ENCODE measurements at regions not wholly inside any gene's neighbourhood (a gene's known extent, or its start where the extent isn't known, plus 50 kb on each side); places are given as distances from the start of the nearest gene placed in this dataset.

DNA sequence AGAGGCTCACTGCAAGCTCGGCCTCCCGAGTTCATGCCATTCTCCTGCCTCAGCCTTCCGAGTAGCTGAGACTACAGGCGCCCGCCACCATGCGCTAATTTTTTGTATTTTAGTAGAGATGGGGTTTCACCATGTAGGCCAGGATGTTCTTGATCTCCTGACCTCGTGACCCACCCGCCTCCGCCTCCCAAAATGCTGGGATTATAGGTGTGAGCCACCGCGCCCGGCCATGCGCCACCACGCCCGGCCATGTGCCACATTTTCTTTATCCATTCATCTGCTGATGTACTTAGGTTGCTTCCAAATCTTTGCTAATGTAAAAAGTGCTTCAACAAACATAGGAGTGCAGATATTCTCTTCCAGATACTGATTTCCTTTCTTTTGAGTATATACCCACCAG lies 408.6 kb downstream of the CAAP1 start:
- no peak for DNase-seq

DNA sequence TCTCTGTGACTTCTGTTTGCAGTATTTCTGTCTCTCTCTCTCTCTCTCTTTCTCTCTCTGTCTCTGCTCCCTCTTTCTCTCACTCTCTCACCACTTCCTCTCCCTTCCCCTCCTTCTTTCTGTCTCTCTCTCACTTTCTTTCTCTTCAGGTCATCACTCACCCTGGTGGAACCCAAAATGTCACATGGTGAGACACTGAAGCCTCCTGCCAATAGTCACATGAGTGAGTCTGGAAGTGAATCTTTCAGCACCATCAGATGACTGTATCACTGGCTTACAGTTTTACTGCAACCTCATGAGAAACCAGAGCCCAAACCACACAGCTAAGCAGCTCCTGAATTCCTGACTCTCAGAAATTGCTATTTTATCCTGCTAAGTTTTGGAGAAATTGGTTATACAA lies 414.6 kb downstream of the CAAP1 start:
- DNase-seq: no peak

DNA sequence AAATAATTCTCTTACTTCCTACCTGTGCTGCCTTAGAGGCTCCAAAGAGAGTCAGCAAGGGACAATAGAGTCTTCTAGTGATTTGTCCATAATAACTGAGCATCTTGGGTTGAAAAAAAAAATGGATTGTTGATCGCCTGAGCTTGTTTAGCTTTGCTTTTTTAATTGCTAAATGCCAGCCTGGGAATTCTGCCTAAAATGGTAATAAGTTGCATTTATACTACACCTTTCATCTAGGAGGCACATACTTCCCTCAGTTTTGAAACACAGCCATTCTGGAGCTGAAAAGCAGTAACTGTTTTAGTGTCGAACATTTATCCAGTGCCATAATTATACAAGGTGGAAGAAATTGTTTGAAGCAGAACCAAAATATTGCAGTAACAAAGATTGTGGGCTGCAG lies 421.3 kb downstream of the CAAP1 start:
- no peak for DNase-seq

GRCh38 chr9:26470284-26470683 lies 422.3 kb downstream of the CAAP1 start:
- no peak for DNase-seq

DNA sequence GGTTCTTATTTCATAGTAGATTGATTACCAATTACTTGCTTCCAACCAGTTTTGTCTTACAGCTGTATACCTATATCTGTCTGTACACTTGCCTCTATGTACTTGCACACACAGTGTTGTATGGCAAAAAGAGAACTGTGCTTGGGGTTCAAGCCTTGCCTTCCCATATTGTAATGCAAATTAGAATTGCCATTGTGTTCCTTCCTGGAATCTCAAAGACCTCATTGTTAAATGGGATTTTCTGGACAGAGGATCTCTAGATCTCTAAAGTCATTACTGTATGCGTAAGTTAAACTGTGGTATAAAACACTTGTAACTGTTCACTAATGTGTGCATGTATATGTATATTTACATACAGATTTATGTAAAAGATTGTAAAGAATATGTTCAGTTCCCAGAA lies 428.8 kb downstream of the CAAP1 start:
- DNase-seq: no peak

DNA sequence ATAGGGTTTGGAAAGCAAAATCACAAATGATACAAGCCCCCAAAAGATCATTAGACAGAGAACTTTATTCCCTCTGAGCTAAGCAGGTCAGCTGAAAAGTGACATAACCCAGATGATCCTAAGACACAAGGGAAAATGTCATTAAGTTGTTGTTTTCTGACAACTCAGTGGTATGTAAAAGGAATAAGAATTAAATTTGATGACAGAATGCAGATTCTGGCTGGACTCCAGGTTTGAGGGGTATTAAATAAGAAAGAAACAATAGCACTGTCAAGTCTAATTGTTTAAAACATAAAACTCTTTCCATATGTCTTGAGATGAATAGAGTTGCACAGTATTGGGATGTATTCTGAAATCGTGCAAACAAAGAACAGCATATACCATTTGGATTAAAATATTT lies 429.9 kb downstream of the CAAP1 start:
- DNase-seq: no peak

GRCh38 chr9:26462213-26462612 lies 430.4 kb downstream of the CAAP1 start:
- DNase-seq: peak; percentile 26

- no peak for DNase-seq
Observed at GRCh38 chr9:26460624-26461023, 432.0 kb downstream of the CAAP1 start.

DNA sequence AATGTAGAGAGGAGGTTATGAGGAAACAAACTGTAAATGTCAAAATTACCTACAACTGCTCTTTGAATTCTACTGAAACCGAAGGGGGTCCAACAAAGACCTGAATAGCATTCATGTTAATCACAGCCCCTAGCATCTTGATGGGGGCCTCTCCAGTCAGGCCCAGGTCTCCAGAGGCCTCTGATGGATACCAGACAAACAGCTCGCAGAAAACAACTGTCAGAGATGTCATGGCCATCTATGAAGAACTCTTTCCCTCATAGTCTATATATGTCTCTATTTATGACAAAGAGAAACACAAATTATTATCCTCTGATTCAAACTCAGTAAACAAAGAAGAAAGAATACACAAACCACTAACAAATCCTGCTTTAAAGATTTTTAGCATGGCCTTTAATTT lies 432.6 kb downstream of the CAAP1 start:
- no peak for DNase-seq

DNA sequence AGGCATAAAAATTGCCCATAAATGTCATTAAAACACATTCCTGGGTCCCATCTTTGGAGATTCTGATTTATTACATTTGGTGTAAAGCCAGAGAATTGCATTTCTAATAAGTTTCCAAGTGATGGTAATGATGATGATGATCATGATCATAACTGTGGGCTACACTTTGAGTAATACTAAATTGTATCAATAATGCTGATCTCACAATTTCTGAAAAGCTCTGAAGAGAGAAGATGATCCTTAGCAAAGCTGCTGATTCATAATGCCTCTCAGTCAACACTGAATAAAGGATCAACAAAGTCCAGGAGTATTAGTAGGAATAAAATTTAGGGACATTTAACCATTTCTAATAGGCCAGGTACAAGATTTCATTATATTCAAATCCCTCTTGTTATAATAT lies 434.5 kb downstream of the CAAP1 start:
- no peak for DNase-seq

DNA sequence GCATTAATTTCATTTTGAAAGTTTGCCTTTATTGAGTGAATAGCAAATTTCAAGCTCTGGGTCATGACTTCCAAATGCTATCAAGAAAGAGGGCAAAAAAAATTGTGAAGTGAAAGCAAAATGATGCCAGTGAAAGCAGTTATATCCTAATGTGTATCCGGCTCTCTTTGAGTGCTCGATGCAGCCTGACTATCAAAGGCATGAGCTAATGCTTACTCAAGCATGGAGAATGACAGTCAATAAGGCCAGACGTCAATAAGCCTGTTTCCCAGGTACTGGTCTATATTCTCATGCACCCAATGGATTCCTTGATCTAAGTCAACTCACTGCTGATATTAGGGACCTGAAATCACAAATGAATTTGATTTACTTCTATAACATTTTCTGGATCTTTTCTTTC lies 435.5 kb downstream of the CAAP1 start:
- DNase-seq: peak; percentile 83

- no peak for DNase-seq
Observed at GRCh38 chr9:26439061-26439624, 453.5 kb downstream of the CAAP1 start.

DNA sequence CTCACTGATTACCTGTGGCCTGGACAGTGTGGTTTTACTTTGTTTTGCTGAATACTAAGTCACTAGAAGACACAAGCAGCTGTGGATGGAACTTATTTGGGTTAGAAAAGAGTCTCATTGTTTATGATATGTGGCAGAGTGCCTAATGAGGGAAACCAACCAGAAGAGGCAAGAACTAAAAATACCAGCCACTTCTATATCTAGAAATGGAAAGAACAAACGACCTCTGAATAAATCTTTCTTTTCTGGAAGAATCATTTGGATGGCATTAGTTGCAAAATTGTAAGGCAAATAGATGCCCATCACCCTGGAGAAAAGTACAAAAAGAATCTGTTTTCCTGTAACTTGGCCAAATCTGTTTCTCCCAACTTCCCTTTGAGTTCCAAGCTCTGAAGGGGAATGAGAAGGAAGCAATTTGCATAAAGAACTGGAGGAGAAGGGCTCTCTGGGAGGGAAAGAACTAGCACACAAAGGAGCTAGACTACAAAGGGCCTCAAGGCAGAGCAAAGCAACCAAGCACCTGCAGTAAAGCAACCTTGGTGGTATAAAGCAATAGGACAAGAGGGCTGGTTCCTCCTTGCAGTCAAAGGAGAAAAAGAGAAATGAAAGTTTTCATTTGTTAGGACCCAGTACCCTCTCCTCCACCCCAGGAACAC lies 455.4 kb downstream of the CAAP1 start:
- DNase-seq: no peak

- DNase-seq: no peak
Observed at GRCh38 chr9:26426551-26427131, 466.0 kb downstream of the CAAP1 start.

DNA sequence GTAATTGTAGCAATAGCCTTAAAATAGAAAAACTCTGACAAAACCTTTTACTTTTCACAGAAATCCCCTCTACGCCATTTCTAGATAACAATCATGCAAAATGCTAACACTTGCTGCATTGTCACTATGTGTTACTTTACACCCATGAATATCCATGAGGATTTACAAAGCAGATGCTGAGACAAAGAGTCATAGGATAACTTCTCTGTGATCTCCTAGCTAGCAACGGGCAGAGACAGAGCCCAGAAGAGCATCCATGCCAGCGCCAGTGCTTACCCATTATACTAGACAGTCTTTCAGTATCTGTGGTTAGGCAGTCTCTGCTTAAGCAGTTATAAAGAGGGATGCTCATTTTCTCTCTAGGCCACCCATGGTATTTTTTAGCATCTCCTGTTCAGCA lies 474.1 kb downstream of the CAAP1 start:
- no peak for DNase-seq

- peak; percentile 30 for DNase-seq
Observed at GRCh38 chr9:26415528-26415927, 477.1 kb downstream of the CAAP1 start.

DNA sequence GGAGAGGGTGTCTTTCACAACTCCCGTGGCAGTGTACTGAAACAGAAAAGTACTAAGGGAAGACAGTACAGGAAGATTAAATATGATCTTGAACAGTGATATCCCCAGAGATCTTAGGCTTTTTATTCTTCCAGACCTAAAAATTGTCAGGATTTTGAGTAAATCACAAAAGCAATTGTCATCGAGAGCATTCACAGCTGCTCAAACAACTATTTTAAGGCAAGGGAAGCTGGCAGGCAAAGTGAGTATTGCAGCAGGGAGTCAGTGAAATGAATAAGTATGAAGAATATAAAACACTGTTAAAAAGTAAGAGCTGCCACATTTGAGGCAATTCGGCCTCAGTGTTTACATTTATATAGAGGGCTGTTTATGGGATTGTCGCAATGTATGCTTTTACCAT lies 479.0 kb downstream of the CAAP1 start:
- DNase-seq: no peak

- DNase-seq: no peak
Observed at GRCh38 chr9:26412446-26412845, 480.2 kb downstream of the CAAP1 start.

- DNase-seq: no peak
Observed at GRCh38 chr9:26406676-26407075, 485.9 kb downstream of the CAAP1 start.

DNA sequence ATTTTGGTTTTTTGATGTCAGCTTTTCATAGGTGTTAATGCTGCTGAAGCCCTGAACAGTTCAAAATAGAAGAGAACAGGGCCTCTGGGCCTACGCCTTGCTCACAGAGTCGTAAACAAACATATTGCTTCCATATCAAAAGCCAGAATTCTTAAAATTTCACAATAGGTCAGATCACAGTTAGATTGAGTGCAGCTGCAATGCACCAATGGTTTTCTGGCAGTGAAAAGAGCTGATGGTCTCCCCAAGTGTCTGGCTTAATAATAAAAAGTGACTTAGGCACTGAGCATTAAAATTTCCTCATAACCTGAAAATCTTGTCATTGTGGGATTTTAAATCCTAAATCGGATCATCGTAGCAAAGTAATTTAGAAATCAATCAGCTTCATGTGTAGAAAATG lies 493.0 kb downstream of the CAAP1 start:
- DNase-seq: no peak

DNA sequence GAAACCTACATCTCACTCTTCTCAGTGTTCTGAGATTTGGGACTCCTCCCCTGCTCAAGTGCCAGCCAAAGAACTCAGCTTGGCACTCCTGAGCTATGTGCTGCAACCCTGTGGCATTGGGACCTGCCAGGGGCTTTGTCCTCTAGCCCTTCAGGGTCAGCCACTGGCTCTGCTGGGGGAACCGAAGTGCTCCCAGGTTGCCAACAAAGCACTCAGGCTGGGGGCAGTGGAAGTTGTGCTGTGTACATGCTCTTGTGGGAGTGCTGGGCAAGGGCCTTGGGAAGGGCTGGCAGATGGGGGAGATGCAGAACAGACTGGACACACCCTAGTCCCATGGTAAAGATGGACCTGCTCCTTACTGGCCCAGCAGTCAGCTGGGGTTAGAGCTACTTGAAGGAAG lies 498.6 kb downstream of the CAAP1 start:
- DNase-seq: no peak

DNA sequence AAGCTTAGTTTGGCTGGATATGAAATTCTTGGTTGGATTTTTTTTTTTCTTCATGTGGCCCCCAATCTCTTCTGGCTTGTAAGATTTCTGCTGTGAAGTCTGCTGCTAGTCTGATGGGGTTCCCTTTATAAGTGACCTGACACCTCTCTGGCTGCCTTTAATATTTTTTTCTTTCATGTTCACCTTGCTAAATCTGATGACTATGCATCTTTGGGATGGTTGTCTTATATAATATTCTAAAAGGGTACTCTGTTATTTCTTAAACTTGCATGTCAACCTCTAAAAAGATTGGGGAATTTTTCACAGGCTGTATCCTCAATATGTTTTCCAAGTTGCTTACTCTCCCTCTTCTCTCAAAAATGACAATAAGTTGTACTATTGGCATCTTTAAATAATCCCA lies 500.0 kb downstream of the CAAP1 start:
- DNase-seq: no peak

DNA sequence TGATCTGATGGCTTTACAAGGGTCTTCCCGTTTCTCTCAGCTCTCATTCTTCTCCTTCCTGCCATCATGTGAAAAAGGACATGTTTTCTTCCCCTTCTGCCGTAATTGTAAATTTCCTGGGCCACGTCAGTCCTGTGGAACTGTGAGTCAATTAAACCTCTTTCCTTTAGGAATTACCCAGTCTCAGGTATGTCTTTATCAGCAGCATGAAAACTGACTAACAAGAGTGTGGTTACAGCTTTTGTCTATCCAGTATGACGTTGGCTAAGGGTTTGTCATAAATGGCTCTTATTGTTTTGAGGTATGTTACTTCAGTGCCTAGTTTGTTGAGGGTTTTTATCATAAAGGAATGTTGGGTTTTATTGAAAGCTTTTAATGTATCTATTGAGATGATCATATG lies 501.6 kb downstream of the CAAP1 start:
- DNase-seq: no peak

DNA sequence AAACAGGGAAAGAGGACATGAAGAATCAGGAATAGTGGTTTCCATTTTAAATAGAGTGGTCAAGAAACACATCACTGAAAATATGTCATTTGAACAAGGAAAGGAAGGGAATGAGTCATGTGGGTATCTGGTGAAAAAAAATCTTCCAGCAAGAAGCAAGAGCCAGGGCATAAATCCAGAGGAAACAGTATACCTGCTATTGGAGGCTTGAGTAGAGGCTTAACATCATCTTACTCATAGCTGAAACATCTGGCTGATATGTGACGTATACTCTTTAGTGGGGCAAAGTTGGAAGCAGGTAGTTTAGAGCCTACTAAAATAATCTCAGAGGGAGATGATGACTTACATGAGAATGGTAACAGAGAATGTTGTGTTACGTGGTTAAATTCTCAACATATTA lies 517.2 kb downstream of the CAAP1 start:
- peak; percentile 4 for DNase-seq

DNA sequence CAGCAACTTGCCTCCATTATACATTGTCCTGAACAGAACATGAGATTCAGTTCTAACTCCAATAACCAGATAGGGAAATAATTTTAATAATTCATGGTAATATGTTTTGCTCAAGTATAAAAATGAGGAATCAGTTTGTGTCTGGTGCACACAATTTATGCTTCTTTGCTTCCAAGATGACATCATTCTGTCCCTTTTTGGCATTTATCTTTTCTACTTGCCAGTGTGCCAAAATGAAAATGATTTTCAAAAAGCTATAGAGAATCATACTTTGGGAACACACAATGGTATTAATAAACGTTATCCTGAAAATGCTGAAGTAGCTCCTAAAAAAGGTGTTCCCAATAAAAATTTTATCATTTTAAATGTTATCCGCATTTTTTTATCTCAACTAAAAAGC lies 519.0 kb downstream of the CAAP1 start:
- DNase-seq: no peak

Data from DMS53 (cell line).